GM18517 (cell line): ENCODE measurements at regions not wholly inside any gene's neighbourhood (a gene's known extent, or its start where the extent isn't known, plus 50 kb on each side); places are given as distances from the start of the nearest gene placed in this dataset.
"Not testable (repeated sequence)": the region's sequence is repeated elsewhere in the genome, so short reads cannot be mapped to it uniquely, and the experiment has no call there.

Experiments
- ATAC-seq: cut with Tn5 transposase; IDR thresholded peaks from one replicate; pipeline ENCODE4 v1.9.1; 2021; ENCODE audit warnings: mild to moderate bottlenecking, moderate library complexity; ENCODE audit not compliant: unreplicated experiment

DNA sequence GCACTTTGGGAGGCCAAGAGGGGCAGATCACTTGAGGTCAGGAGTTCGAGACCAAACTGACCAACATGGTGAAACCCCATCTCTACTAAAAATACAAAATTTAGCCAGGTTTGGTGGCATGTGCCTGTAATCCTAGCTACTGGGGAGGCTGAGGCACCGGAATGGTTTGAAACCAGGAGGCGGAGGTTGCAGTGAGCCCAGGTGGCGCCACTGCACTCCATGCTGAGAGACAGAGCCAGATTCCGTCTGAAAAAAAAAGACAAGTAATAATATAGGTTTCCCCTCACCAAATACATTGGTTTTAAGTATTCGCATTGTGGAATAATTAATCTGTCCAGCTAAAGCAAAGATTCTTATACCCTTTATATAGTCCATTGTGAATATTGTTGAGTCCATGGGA, 1544.6 kb downstream of the OLFM4 start:
- ATAC-seq, result no peak

GRCh38 chr13:54574791-54575190, 1546.2 kb downstream of the OLFM4 start:
- no peak for ATAC-seq

DNA sequence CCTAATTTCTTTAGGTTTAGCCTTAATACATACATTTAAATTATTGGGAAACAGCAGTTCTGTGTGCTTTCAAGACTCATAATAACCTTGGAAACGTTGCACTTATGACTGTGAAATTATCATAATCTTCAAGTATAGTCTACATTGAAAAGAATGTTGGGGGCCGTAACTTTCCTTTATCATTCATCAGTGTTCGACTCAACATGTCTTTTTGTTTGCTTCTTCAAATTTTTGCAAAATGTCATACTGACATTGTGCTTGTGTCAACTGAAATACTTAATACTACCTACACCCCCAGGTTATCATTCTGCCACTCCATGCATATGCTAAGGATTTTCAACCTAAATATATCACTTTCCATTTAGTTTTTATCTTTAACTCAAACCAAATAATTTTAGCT, 1562.9 kb downstream of the OLFM4 start:
- ATAC-seq, result no peak

- ATAC-seq, result no peak
Measured at GRCh38 chr13:54592201-54592600, 1563.6 kb downstream of the OLFM4 start.

DNA sequence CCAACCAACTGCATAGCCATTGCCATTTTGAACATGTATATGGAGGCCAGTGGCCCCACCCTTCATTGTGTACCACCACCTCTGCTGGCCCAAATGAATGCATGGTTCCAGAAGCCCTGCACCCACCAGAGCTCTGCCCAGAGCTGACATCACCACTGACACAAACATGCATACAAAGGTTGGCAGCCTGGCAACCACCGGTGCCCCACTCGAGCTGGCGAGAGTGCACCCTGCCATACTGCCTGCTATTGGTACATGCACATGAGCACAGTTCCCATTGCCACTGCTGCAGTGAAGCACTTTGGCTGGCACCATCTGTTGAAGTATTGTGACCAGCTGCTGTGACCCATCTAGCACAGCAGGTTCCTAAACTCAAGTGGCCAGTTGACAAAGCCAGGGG, 1564.9 kb downstream of the OLFM4 start:
- ATAC-seq, result no peak

DNA sequence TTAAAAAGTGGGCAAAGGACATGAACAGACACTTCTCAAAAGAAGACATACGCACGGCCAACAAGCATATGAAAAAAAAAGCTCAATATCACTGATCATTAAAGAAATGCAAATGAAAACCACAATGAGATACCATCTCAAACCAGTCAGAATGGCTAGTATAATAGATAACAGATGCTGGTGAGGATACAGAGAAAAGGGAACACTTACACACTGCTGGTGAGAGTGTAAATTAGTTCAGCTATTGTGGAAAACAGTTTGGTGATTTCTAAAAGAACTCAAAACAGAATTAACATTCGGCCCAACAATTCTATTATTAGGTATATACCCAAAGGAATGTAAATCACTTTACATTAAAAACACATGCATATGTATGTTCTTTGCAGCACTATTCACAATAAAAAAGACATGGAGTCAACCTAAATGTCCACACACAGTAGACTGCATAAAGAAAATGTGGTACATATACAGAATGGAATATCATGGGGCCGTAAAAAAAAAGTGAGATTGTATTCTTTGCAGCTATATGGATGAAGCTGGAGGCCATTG, 1569.0 kb downstream of the OLFM4 start:
- ATAC-seq, result no peak

- ATAC-seq, result no peak
Measured at GRCh38 chr13:54599413-54599812, 1570.8 kb downstream of the OLFM4 start.

- no peak for ATAC-seq
Measured at GRCh38 chr13:54606944-54607343, 1578.3 kb downstream of the OLFM4 start.

GRCh38 chr13:54607421-54607820, 1578.8 kb downstream of the OLFM4 start:
- ATAC-seq, result no peak

GRCh38 chr13:54611390-54611789, 1582.8 kb downstream of the OLFM4 start:
- ATAC-seq, result no peak

DNA sequence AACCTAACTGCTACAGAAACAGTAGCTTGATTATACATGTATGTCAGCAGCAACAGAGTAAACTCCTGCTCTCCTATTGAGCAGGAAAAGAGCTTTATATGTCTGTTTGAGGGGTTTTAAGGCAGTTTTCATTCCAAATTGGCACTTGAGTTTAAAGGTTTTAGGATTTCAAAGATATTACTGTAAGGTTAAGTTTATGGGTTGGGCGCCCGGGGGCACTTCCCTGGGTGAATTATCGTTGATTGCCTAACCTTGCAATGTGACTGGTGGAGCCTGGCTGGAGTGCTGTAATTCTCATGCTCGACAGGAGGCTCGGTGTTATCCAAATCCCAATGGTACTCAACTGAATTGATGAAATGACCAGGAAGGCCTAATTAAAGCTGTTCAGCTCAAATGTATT, 1586.1 kb downstream of the OLFM4 start:
- no peak for ATAC-seq

- ATAC-seq, result not testable (repeated sequence)
Measured at GRCh38 chr13:54626504-54626903, 1597.9 kb downstream of the OLFM4 start.

DNA sequence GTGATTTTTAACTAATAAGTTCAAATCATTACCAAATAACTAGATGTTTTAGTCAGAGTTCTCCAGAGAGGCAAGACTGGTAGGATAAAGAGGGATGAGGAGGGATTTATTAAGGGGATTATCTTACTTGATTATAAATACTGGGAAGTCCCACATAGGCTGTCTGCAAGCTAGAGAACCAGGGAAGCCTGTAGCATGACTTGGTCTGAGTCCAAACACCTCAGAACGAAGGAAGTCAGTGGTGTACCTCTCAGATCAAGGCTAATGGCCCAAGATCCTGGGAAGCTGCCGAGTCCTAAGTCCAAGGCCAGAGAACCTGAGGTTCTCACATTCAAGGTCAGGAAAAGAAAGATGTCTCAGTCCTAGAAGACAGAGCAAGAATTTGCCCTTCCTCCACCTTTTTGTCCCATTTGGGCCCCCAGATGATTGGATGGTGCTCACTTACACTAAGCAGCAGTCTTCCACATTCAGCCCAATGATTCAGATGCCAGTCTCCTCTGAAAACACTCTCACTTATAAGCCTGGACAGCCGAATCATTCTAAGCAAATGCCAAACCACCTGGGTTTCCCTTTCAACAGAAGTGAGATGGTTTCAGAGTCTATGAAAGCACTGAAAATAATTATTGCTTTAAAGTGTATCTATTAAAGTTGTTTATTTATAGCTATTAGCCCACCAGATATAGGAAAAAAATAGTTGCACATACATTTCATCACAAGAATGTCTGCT, 1599.2 kb downstream of the OLFM4 start:
- ATAC-seq, result no peak

- ATAC-seq, result no peak
Measured at GRCh38 chr13:54628383-54628782, 1599.8 kb downstream of the OLFM4 start.

DNA sequence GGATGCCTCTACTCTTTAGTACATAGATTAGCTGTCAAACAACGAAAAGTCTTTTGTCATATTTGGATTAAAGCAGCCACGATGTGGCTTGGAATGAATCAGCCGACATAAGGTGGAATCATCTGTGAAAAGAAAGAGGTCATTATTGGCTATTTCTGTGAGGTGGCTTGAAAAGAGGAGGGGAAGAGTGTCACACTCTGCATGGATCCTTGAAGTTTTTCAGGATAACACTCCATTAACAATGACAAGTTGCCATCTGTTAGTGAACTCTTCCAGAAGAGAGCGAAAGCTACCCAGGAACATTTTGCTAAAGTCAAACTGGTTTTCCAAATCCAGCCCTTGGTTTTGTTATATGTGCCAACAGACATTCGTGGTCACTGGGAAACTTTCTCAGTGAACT, 1604.8 kb downstream of the OLFM4 start:
- no peak for ATAC-seq

DNA sequence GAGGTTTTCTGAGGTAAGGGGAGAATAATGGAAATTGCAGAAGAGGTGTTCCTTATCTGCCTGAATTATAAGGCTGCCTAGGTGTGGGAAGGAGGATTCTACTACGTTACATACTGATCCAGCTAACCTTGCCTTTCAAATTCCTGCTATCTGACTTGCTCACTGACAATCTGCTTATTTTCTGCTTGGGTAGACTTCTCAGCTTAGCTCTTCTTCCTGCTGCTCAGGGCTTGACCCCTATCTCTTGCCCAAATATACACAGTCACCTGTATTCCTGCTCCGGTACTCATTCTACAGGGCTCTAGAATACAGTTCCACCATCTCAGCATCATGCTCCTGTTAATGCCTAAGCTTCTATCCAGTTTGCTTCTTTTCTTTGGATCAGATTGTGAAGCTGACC, 1607.6 kb downstream of the OLFM4 start:
- ATAC-seq, result no peak

GRCh38 chr13:54637366-54637765, 1608.8 kb downstream of the OLFM4 start:
- no peak for ATAC-seq

DNA sequence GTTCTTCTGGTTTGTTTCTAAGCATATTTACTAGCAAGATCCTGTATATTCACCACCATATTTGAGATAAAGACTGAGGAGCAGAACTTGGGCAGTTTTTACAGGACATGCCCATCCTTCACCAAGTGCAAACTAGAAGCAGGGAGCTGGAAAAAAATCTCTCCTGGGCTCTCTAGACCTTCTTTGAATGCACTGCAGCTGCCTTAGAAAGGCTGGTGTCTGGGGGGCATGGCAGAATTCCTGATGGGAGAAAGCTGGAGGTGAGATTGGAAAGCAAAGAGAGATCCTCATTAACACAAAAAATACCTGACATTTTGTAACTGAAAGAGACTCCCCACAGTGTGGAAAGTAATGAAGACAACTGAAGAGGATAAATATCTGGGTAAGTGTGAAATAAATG, 1612.1 kb downstream of the OLFM4 start:
- ATAC-seq, result no peak

GRCh38 chr13:54643863-54644262, 1615.2 kb downstream of the OLFM4 start:
- no peak for ATAC-seq

GRCh38 chr13:54647275-54647674, 1618.7 kb downstream of the OLFM4 start:
- no peak for ATAC-seq

DNA sequence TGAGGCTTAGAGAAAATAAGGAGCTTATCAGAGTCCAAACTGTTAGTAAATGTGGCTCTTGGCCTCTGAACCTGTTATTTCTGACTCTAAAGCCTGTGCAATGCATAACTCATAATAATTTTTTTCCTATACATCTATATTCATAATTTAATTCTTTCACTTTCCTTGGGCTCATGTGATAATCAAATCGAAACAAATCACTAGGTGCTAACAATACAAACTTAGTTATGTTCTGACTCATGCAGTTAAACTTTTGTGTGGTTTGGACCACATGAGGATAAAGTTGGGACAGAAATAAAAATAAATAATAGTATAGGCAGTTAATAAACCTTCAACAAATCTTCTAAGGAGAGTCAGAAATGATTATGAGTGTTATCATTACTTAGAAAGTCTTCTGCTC, 1629.0 kb downstream of the OLFM4 start:
- ATAC-seq, result no peak

GRCh38 chr13:54658771-54659170, 1630.2 kb downstream of the OLFM4 start:
- no peak for ATAC-seq

DNA sequence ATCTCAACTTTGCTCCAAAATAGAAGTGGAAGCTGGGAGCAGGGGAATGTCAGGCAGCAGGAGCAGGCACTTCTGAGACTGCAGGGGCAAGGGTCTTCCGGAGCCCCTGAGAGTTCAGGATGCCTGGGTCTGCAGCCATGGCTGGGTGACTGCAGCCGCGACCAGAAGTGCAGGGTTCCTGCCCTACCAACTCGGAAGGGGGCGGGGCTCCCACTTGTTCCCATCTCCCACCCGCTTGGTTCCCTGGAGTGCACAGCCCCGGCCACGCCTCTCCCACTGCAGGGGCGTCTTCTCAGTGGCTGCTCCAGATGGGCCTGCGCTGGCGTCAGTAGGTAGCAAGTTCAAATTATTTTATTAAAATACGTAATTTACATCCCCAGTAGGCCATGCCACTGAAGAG, 1631.7 kb downstream of the OLFM4 start:
- ATAC-seq, result no peak
